T-helper 2 cell (primary cell): ENCODE measurements at regions not wholly inside any gene's neighbourhood (a gene's known extent, or its start where the extent isn't known, plus 50 kb on each side); places are given as distances from the start of the nearest gene placed in this dataset.
"Not testable (repeated sequence)": the region's sequence is repeated elsewhere in the genome, so short reads cannot be mapped to it uniquely, and the experiment has no call there.

ENCODE experiments used
- DNase-seq, 5 experiments: peaks; one replicate each; pipeline versions ENCODE4 v3.0.0 to v3.0.0-alpha.2; 2012 to 2022

GRCh38 chr13:71382285-71382684 is 484.7 kb downstream of the DACH1 start:
- DNase-seq = no peak

- DNase-seq = no peak
Measured at GRCh38 chr13:71380191-71380590, 486.8 kb downstream of the DACH1 start.

GRCh38 chr13:71378961-71379905 is 487.8 kb downstream of the DACH1 start:
- DNase-seq = no peak

- DNase-seq = no peak
Measured at GRCh38 chr13:71374471-71375049, 492.4 kb downstream of the DACH1 start.

- no peak for DNase-seq
Measured at GRCh38 chr13:71368336-71368735, 498.7 kb downstream of the DACH1 start.

GRCh38 chr13:71360041-71360440 is 507.0 kb downstream of the DACH1 start:
- DNase-seq = no peak

GRCh38 chr13:71359641-71360040 is 507.4 kb downstream of the DACH1 start:
- no peak for DNase-seq

- DNase-seq = no peak
Measured at GRCh38 chr13:71358218-71358617, 508.8 kb downstream of the DACH1 start.

- DNase-seq = no peak
Measured at GRCh38 chr13:71355010-71355409, 512.0 kb downstream of the DACH1 start.

- DNase-seq = no peak
Measured at GRCh38 chr13:71350886-71351285, 516.1 kb downstream of the DACH1 start.

GRCh38 chr13:71345856-71346255 is 521.1 kb downstream of the DACH1 start:
- not testable (repeated sequence) for DNase-seq

- no peak for DNase-seq
Measured at GRCh38 chr13:71339736-71340135, 527.3 kb downstream of the DACH1 start.

- DNase-seq = no peak
Measured at GRCh38 chr13:71339005-71339404, 528.0 kb downstream of the DACH1 start.

- DNase-seq = no peak
Measured at GRCh38 chr13:71338070-71338469, 528.9 kb downstream of the DACH1 start.

GRCh38 chr13:71327266-71327665 is 539.7 kb downstream of the DACH1 start:
- no peak for DNase-seq

- DNase-seq = no peak
Measured at GRCh38 chr13:71325556-71325955, 541.4 kb downstream of the DACH1 start.

- no peak for DNase-seq
Measured at GRCh38 chr13:71323266-71323665, 543.7 kb downstream of the DACH1 start.

- DNase-seq = peak in 1 of 5 experiments; percentile 11
Measured at GRCh38 chr13:71320452-71320851, 546.6 kb downstream of the DACH1 start.

- DNase-seq = no peak
Measured at GRCh38 chr13:71316792-71317363, 550.1 kb downstream of the DACH1 start.

GRCh38 chr13:71312923-71313322 is 554.1 kb downstream of the DACH1 start:
- no peak for DNase-seq

GRCh38 chr13:71309905-71310304 is 557.1 kb downstream of the DACH1 start:
- DNase-seq = no peak

GRCh38 chr13:71306821-71307220 is 560.2 kb downstream of the DACH1 start:
- no peak for DNase-seq

- no peak for DNase-seq
Measured at GRCh38 chr13:71304861-71305260, 562.1 kb downstream of the DACH1 start.

- DNase-seq = no peak
Measured at GRCh38 chr13:71303144-71303543, 563.9 kb downstream of the DACH1 start.
